H4 (cell line): ENCODE measurements at regions not wholly inside any gene's neighbourhood (a gene's known extent, or its start where the extent isn't known, plus 50 kb on each side); places are given as distances from the start of the nearest gene placed in this dataset.
"Not testable (repeated sequence)": the region's sequence is repeated elsewhere in the genome, so short reads cannot be mapped to it uniquely, and the experiment has no call there.

ENCODE experiments used
- DNase-seq: peaks from one replicate; pipeline ENCODE4 v3.0.0-alpha.2; 2015; ENCODE audit warnings: low spot score

GRCh38 chr12:124674937-124675336, 107.5 kb upstream of the NCOR2 start:
- DNase-seq, result no peak

- DNase-seq, result no peak
These were observed 106.6 kb upstream of the NCOR2 start for GRCh38 chr12:124673801-124674617.

DNA sequence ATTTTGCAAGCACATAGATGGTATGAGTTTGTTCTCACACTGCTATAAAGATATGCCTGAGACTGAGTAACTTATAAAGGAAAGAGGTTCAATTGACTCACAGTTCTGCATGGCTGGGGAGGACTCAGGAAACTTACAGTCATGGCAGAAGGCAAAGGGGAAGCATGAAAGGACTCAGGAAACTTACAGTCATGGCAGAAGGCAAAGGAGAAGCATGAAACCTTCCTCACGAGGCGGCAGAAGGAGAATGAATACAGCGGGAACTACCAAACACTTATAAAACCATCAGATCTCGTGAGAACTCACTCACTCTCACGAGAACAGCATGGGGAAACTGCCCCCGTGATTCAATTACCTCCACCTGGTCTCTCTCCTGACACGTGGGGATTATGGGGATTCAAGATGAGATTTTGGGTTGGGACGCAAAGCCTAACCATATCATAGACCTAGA, 101.9 kb upstream of the NCOR2 start:
- not testable (repeated sequence) for DNase-seq

GRCh38 chr12:124668602-124669001, 101.2 kb upstream of the NCOR2 start:
- DNase-seq, result no peak

DNA sequence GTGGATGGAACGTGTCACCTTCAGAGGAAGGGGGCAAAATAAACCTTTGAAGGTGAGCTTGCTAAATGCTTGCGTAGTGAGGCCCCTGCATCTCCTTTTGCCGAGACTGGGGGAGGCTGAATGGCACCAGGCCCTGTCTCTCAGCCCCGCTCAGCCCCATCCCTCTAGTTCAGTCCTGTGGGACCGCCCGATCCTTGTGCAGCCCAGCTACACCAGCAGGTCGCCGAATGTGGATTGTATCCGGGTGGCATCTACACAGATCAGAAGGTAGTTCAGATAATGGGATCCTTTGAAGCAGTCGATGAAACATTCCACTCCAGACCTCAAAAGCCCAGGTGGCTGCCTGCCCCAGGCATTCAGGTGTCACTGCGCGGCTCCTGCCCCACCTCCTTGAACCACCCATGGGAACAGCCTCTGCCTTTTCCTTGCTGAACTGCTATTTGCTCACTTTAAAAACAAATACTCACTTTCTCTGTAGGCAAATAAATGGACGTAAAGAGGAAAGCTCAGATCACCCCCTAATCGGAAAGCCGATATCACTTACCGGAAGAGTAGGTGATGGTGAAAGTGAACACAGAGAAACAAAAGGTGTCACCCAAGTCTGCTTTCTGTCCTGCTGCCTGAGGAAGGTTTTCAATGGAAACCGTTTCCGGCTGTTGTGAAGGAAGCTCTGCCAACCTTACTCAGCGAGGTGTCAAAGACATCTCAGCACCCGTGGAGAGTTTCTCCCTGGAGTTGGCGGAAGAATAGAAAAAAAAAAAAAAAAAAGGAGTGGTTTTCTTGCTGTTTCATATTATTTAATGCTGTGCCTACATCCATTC, 100.3 kb upstream of the NCOR2 start:
- no peak for DNase-seq

DNA sequence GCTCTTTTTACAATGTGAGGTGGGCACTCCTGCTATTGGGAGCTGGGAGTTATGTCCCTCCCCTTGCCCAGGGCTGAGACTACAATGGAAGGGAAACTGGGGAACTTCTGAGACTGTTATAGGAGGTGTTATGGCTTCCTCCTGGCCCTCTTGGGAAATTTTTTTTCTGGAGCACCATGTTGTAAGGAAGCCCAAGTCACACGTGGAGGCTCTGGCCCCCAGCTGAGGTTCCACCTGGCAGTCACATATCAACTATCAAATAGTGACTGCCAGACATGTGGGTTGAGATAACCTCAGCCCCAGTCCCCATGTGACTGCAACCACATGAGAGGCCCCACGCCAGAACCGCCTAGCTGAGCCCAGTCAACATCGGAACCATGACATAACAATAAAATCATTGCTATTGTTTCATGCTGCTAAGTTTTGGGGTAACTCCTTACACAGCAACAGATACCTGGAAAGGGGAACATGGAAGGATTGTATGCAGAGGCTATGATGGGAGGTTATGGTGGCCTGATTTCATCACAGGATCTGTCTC, 99.4 kb upstream of the NCOR2 start:
- DNase-seq, result no peak

GRCh38 chr12:124665511-124665910, 98.1 kb upstream of the NCOR2 start:
- no peak for DNase-seq

DNA sequence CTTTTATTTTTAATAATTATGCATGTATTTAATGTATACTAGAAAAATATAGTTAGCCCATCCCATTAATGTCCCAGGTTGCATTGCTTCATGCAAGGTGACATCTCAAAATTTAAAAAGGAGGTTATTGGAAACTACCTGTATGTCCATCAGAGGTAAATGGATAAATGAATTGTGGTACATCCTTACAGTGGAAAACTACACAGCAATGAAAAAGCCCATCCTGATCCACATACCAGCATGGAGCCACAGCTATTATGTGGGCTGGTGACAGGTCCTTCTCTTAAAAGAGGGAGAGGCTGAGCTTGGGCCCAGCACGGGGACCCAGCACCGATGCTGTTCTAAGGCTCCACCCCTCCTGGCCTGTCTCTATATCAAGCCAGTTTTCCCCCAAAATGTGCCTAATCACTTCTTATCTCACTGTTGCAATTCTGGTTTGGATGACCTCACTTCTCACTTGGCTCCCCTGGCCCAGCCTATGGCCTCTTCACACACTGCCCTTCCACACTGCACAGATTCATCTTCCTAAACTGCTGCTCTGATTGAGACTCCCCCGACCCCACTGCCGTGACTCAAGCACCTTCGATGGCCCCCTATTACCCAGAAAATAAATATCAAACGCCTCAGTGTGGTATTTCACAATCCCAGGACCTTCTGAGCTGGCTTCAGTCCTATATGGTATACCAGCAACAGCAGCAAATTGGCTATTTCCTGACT, 97.1 kb upstream of the NCOR2 start:
- DNase-seq, result no peak

DNA sequence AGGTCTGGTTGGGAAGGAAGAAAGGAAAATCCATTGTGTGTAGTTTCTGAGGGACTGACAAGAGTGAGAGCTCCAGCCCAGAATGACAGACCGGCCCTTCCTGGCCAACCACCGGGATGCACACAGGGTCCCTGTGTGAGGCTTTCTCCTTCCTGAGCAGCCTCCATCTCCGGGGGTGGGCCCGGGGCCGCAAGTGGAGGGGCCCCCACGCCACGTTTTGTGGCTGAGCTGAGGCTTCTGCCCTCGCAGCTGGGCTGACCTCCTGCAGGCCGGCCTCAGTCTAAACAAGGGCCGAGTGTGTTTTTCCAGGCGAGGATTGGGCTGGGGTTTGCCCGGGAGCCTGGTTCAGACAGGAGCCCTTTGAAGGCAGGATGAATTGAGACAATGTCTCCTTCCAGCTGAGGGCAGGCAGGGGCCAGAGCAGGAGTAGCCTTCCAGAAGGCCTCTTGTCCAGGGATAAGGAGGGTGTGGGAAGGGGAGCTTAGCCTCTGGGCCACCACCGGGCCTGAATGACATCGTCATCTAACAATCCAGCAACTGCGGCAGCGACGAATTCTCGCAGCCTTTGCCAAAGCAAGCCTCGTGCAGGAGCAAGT, 96.5 kb upstream of the NCOR2 start:
- DNase-seq, result no peak

DNA sequence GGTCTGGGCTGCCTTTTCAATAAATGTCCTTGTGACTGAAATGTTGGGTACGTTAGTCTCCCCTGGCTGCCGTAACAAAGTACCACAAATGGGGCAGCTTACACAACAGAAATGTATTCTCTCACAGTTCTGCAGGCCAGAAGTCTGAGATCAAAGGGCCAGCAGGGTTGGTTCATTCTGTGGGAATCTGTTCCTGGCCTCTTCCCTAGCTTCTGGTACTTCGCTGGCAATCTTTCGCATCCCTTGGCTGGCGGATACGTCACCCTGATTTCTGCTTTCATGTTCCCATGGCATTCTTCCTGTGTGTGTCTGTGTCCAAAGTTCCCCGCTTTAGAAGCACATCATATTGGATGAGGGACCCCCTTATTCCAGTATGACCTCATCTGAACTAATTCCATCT, 95.8 kb upstream of the NCOR2 start:
- DNase-seq, result no peak

- no peak for DNase-seq
These were observed 93.9 kb upstream of the NCOR2 start for GRCh38 chr12:124661341-124661740.

GRCh38 chr12:124660851-124661250, 93.4 kb upstream of the NCOR2 start:
- no peak for DNase-seq

DNA sequence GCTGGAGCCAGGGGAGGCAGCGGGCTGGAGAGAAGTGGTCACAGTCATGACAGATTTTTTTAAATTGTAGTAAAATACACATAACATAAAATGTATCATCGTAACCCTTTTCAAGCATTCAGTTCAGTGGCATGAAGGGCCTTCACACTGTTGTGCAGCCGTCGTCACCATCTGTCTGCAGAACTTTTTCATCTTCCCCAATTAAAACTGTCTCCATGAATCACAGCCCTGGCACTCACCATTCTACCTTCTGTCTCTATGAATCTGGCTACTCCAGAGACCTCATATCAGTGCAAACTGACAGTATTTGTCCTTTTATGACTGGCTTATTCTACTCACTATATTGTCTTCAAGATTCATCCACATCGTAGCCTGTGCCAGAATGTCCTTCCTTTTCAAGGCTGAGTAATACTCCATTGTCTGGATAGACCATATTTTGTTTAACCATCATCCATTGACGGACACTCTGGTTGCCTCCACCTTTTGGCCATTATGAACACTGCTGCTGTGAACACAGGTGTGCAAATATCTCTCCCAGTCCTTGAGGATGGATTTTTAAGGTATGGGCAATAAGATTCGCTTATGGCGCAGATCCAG, 91.5 kb upstream of the NCOR2 start:
- DNase-seq, result no peak

DNA sequence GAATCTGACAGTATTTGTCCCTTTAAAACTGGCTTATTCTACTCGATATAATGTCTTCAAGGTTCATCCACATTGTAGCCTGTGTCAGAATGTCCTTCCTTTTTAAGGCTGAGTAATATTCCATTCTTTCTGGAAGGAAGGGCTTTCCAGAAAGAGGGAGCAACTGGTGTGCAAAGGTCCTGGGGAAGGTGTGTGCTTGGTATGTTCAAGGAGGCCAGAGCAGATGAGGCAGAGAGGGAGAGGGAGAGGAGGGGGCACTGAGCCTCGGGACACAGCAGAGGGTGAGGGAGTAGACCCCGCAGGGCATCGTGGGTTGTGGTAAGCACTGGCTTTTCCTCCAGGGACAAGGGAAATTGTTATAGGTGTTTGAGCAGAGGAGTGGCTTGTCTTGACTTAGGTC, 90.9 kb upstream of the NCOR2 start:
- DNase-seq, result no peak

GRCh38 chr12:124656947-124657434, 89.6 kb upstream of the NCOR2 start:
- no peak for DNase-seq

- DNase-seq, result peak; percentile 43
These were observed 88.5 kb upstream of the NCOR2 start for GRCh38 chr12:124655698-124656516.

GRCh38 chr12:124655048-124655697, 87.8 kb upstream of the NCOR2 start:
- no peak for DNase-seq

GRCh38 chr12:124654666-124655047, 87.2 kb upstream of the NCOR2 start:
- no peak for DNase-seq

GRCh38 chr12:124653169-124653931, 85.9 kb upstream of the NCOR2 start:
- no peak for DNase-seq
